Panc1 (cell line): ENCODE measurements at regions not wholly inside any gene's neighbourhood (a gene's known extent, or its start where the extent isn't known, plus 50 kb on each side); places are given as distances from the start of the nearest gene placed in this dataset.

ENCODE experiments used
- ATAC-seq: fragments of 200-7000 bp; cut with Tn5 transposase; 2 replicates; pipeline ENCODE4 v1.9.1; 2020; ENCODE audit warnings: mild to moderate bottlenecking, moderate library complexity
- BruUV-seq: library from RNA; stranded (reverse); fragments of 400-500 nt; replicated peaks from 2 replicates; lab custom pipeline; 2021; lab: Mats Ljungman, UMichigan
- CTCF ChIA-PET: fragments of 300-600 bp; sonication (Branson Sonifier 250); formaldehyde crosslinking; loops from one replicate; lab custom pipeline; 2022; ENCODE audit warnings: antibody characterized with exemption; lab: Charles Lee
- POLR2A ChIA-PET: fragments of 300-600 bp; sonication (Branson Sonifier 250); formaldehyde crosslinking; loops from one replicate; lab custom pipeline; 2022; ENCODE audit warnings: antibody characterized with exemption; lab: Charles Lee
- DNase-seq: peaks from one replicate; pipeline ENCODE4 v3.0.0-alpha.2; 2010; ENCODE audit warnings: low read depth, low spot score
- H3K27ac ChIP-seq: 2 replicates; pipeline ENCODE4 v1.5.1; 2011; ENCODE audit warnings: mild to moderate bottlenecking, low read length, inconsistent platforms
- H3K27me3 ChIP-seq: fragments of 200-500 bp; sonication (Bioruptor generic); 2 replicates; pipeline ENCODE4 v1.6.0; 2014; ENCODE audit warnings: low read length, inconsistent platforms; ENCODE audit not compliant: control insufficient read depth, insufficient read depth
- H3K36me3 ChIP-seq: fragments of 200-500 bp; sonication (Bioruptor generic); 2 replicates; pipeline ENCODE4 v1.5.1; 2014; ENCODE audit warnings: inconsistent platforms, mild to moderate bottlenecking, low read length, moderate library complexity; ENCODE audit not compliant: control insufficient read depth, insufficient read depth
- H3K4me1 ChIP-seq: 2 replicates; pipeline ENCODE4 v1.5.1; 2011; ENCODE audit warnings: inconsistent platforms, mild to moderate bottlenecking, low read length, moderate library complexity; ENCODE audit not compliant: control insufficient read depth, insufficient read depth
- H3K4me3 ChIP-seq, 2 experiments: 2 replicates each; pipeline ENCODE4 v1.5.1; 2011 to 2012; ENCODE audit warnings: low read depth in 2 of 2, low read length in 2 of 2, mild to moderate bottlenecking in 2 of 2, inconsistent platforms in 1 of 2, moderate library complexity in 1 of 2
- H3K9me3 ChIP-seq: fragments of 200-500 bp; sonication (Bioruptor generic); 2 replicates; pipeline ENCODE4 v1.5.1; 2014; ENCODE audit warnings: low read depth, mild to moderate bottlenecking, inconsistent platforms, low read length, moderate library complexity; ENCODE audit not compliant: control insufficient read depth, insufficient read depth
- CTCF ChIP-seq: fragments of 450-650 bp; IDR thresholded peaks from 2 replicates; pipeline ENCODE4 v1.5.1; 2017; ENCODE audit warnings: mild to moderate bottlenecking
- POLR2AphosphoS5 ChIP-seq: IDR thresholded peaks from 2 replicates; pipeline ENCODE4 v1.6.1; 2012; ENCODE audit warnings: mild to moderate bottlenecking, low read depth, low read length, moderate library complexity
- SIN3A ChIP-seq: IDR thresholded peaks from 2 replicates; pipeline ENCODE4 v1.6.1; 2012; ENCODE audit warnings: low read depth, mild to moderate bottlenecking, low read length, moderate library complexity, borderline replicate concordance; ENCODE audit not compliant: insufficient read depth
- TCF7L2 ChIP-seq: IDR thresholded peaks from 2 replicates; pipeline ENCODE4 v1.6.1; 2011; ENCODE audit warnings: mild to moderate bottlenecking, low read depth, low read length, inconsistent platforms
- in situ Hi-C: cut with HindIII; loops from 2 replicates; pipeline ENCODE4 v1.10.0; 2016; ENCODE audit warnings: low sequenced_read_pairs, low pct_unique_long_range_greater_than_20kb
- intact Hi-C: fragments of 100-400 bp; cut with micrococcal nuclease; formaldehyde crosslinking; loops from one replicate; pipeline ENCODE4 v1.10.0; 2022; ENCODE audit not compliant: unreplicated experiment
- TF ChIP-seq, protein P1 (sequence below), 2 experiments: IDR thresholded peaks; 2 replicates each; pipeline ENCODE4 v1.6.1; 2011 to 2012; ENCODE audit warnings: low read depth in 2 of 2, control low read depth in 1 of 2, low read length in 1 of 2, mild to moderate bottlenecking in 1 of 2, moderate library complexity in 1 of 2; ENCODE audit not compliant: insufficient read depth in 1 of 2

DNA sequence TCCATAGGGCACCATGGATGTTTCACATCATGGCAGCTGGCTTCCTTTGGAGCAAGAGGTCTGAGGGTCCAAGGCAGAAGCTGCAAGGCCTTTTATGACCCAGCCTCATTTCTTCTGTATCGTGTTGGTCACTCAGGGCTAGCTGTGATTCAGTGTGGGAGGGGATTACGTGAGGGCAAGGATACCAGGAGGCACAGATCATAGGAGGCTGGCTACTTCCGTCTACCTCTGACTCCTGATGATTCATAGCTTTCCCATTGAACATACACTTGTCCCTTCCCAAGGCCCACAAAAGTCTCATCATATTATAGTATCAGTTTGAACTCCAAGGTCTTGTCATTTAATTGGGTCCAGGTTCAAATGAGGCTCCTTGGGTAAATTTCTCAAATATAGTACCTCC lies 135.3 kb upstream of the ZBED5 start:
- H3K27ac ChIP-seq = no peak overlapping the region
- ChIA-PET POLR2A (no interaction called here), CTCF (no interaction called here)
- H3K9me3 ChIP-seq = peaks cover 3% of the 10 kb centered on the region; the same call in 1 of the 2 replicates
- no peaks in the 10 kb centered on the region; the same call in 1 of the 2 replicates for H3K27me3 ChIP-seq
- no peak overlapping the region for H3K4me3 ChIP-seq
- no peaks in the 10 kb centered on the region for H3K36me3 ChIP-seq
- ATAC-seq (no peak), DNase-seq (no peak)
- intact Hi-C loops = no loop called here
- TF ChIP-seq CTCF (no peak), POLR2AphosphoS5 (no peak), SIN3A (no peak), TCF7L2 (no peak)
- TF ChIP-seq, protein P1, sequence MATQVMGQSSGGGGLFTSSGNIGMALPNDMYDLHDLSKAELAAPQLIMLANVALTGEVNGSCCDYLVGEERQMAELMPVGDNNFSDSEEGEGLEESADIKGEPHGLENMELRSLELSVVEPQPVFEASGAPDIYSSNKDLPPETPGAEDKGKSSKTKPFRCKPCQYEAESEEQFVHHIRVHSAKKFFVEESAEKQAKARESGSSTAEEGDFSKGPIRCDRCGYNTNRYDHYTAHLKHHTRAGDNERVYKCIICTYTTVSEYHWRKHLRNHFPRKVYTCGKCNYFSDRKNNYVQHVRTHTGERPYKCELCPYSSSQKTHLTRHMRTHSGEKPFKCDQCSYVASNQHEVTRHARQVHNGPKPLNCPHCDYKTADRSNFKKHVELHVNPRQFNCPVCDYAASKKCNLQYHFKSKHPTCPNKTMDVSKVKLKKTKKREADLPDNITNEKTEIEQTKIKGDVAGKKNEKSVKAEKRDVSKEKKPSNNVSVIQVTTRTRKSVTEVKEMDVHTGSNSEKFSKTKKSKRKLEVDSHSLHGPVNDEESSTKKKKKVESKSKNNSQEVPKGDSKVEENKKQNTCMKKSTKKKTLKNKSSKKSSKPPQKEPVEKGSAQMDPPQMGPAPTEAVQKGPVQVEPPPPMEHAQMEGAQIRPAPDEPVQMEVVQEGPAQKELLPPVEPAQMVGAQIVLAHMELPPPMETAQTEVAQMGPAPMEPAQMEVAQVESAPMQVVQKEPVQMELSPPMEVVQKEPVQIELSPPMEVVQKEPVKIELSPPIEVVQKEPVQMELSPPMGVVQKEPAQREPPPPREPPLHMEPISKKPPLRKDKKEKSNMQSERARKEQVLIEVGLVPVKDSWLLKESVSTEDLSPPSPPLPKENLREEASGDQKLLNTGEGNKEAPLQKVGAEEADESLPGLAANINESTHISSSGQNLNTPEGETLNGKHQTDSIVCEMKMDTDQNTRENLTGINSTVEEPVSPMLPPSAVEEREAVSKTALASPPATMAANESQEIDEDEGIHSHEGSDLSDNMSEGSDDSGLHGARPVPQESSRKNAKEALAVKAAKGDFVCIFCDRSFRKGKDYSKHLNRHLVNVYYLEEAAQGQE (IDR thresholded peaks at IDR 0.05; ENCODE audit: insufficient read depth in 1 of 2, low read depth in 2 of 2, low read length in 1 of 2) = no peak
- H3K4me1 ChIP-seq = no peaks in the 10 kb centered on the region
- in situ Hi-C loops = no loop called here
- BruUV-seq = no TSS peak

- ChIA-PET CTCF (no interaction called here), POLR2A (no interaction called here)
- Histone ChIP-seq H3K4me3 (no peak overlapping the region), H3K4me1 (no peaks in the 10 kb centered on the region), H3K9me3 (peaks cover 3% of the 10 kb centered on the region; the same call in 1 of the 2 replicates), H3K27ac (no peak overlapping the region), H3K27me3 (no peaks in the 10 kb centered on the region; the same call in 1 of the 2 replicates), H3K36me3 (no peaks in the 10 kb centered on the region)
- no TSS peak for BruUV-seq
- intact Hi-C loops (no loop called here), in situ Hi-C loops (no loop called here)
- DNase-seq (no peak), ATAC-seq (no peak)
- TF ChIP-seq TCF7L2 (no peak), POLR2AphosphoS5 (no peak), CTCF (no peak; the same call in 1 of the 2 replicates), SIN3A (no peak)
- TF ChIP-seq, protein P1 (IDR thresholded peaks at IDR 0.05; ENCODE audit: insufficient read depth in 1 of 2, low read depth in 2 of 2, low read length in 1 of 2) = no peak
These were observed 133.5 kb upstream of the ZBED5 start for GRCh38 chr11:10991393-10991792.
